ENCODE measurements at regions not wholly inside any gene's neighbourhood (a gene's known extent, or its start where the extent isn't known, plus 50 kb on each side); places are given as distances from the start of the nearest gene placed in this dataset.

DNA sequence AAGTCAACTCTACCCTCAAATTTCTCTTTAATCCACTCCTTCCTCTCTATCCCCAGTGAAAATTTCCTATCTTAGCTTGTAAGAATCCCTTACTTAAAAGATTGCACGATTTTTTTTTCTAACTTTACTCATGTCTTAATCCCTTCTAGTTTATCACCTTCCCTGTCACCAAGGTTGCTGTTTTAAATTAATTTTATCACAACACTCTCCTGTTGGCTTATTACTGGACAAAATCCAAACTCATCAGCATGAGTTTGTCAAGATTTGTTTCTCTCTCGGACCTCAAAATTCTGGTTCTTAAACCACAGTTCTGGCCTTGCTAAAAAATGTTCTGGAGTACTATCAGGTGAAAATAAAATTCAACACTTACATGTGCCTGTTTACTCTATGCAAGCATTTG is 959.1 kb upstream of the SLC10A2 start:
- H3K36me3 ChIP-seq (ENCODE audit: insufficient read depth): no peaks in the 10 kb centered on the region
- H3K9me2 ChIP-seq (ENCODE audit: insufficient read depth): no peaks in the 10 kb centered on the region
- H4K20me1 ChIP-seq (replicated peaks; ENCODE audit: insufficient read depth): no peaks in the 10 kb centered on the region
- ATAC-seq: no peak
- Mint-ChIP-seq H3K9me3 (no peaks in the 10 kb centered on the region), H3K4me1 (no peaks in the 10 kb centered on the region), H3K4me3 (no peak overlapping the region), H3K36me3 (ENCODE audit: low read depth) (no peaks in the 10 kb centered on the region), H3K27ac (no peak overlapping the region), H3K27me3 (ENCODE audit: insufficient read depth, low read depth, poor library complexity) (no peaks in the 10 kb centered on the region)
- no peak overlapping the region for H2AFZ ChIP-seq
- H3F3A ChIP-seq (replicated peaks; ENCODE audit: low read depth): no peaks in the 10 kb centered on the region
- no peaks in the 10 kb centered on the region for H3K79me2 ChIP-seq (replicated peaks; ENCODE audit: insufficient read depth)
- H3K4me2 ChIP-seq: no peak overlapping the region
- no peak overlapping the region for H3K4me3 ChIP-seq
- no peaks in the 10 kb centered on the region for H3K4me1 ChIP-seq (ENCODE audit: insufficient read depth)
- no peaks in the 10 kb centered on the region for H3K27me3 ChIP-seq (ENCODE audit: insufficient read depth)
- TF ChIP-seq ZNF331 (CRISPR knock-in tag; IDR thresholded peaks at IDR 0.05; ENCODE audit: low read depth): no peak
- TF ChIP-seq STAT1 (IDR thresholded peaks at IDR 0.05; ENCODE audit: unreplicated experiment): no peak
- TF ChIP-seq, protein P1, sequence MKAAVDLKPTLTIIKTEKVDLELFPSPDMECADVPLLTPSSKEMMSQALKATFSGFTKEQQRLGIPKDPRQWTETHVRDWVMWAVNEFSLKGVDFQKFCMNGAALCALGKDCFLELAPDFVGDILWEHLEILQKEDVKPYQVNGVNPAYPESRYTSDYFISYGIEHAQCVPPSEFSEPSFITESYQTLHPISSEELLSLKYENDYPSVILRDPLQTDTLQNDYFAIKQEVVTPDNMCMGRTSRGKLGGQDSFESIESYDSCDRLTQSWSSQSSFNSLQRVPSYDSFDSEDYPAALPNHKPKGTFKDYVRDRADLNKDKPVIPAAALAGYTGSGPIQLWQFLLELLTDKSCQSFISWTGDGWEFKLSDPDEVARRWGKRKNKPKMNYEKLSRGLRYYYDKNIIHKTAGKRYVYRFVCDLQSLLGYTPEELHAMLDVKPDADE (IDR thresholded peaks at IDR 0.05): no peak
- no peak for TF ChIP-seq NANOG (IDR thresholded peaks at IDR 0.05; ENCODE audit: borderline replicate concordance)
- TF ChIP-seq, protein P2, sequence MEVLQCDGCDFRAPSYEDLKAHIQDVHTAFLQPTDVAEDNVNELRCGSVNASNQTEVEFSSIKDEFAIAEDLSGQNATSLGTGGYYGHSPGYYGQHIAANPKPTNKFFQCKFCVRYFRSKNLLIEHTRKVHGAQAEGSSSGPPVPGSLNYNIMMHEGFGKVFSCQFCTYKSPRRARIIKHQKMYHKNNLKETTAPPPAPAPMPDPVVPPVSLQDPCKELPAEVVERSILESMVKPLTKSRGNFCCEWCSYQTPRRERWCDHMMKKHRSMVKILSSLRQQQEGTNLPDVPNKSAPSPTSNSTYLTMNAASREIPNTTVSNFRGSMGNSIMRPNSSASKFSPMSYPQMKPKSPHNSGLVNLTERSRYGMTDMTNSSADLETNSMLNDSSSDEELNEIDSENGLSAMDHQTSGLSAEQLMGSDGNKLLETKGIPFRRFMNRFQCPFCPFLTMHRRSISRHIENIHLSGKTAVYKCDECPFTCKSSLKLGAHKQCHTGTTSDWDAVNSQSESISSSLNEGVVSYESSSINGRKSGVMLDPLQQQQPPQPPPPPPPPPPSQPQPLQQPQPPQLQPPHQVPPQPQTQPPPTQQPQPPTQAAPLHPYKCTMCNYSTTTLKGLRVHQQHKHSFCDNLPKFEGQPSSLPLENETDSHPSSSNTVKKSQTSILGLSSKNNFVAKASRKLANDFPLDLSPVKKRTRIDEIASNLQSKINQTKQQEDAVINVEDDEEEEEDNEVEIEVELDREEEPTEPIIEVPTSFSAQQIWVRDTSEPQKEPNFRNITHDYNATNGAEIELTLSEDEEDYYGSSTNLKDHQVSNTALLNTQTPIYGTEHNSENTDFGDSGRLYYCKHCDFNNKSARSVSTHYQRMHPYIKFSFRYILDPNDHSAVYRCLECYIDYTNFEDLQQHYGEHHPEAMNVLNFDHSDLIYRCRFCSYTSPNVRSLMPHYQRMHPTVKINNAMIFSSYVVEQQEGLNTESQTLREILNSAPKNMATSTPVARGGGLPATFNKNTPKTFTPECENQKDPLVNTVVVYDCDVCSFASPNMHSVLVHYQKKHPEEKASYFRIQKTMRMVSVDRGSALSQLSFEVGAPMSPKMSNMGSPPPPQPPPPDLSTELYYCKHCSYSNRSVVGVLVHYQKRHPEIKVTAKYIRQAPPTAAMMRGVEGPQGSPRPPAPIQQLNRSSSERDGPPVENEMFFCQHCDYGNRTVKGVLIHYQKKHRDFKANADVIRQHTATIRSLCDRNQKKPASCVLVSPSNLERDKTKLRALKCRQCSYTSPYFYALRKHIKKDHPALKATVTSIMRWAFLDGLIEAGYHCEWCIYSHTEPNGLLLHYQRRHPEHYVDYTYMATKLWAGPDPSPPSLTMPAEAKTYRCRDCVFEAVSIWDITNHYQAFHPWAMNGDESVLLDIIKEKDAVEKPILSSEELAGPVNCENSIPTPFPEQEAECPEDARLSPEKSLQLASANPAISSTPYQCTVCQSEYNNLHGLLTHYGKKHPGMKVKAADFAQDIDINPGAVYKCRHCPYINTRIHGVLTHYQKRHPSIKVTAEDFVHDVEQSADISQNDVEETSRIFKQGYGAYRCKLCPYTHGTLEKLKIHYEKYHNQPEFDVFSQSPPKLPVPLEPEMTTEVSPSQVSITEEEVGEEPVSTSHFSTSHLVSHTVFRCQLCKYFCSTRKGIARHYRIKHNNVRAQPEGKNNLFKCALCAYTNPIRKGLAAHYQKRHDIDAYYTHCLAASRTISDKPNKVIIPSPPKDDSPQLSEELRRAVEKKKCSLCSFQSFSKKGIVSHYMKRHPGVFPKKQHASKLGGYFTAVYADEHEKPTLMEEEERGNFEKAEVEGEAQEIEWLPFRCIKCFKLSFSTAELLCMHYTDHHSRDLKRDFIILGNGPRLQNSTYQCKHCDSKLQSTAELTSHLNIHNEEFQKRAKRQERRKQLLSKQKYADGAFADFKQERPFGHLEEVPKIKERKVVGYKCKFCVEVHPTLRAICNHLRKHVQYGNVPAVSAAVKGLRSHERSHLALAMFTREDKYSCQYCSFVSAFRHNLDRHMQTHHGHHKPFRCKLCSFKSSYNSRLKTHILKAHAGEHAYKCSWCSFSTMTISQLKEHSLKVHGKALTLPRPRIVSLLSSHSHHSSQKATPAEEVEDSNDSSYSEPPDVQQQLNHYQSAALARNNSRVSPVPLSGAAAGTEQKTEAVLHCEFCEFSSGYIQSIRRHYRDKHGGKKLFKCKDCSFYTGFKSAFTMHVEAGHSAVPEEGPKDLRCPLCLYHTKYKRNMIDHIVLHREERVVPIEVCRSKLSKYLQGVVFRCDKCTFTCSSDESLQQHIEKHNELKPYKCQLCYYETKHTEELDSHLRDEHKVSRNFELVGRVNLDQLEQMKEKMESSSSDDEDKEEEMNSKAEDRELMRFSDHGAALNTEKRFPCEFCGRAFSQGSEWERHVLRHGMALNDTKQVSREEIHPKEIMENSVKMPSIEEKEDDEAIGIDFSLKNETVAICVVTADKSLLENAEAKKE (CRISPR knock-in tag; IDR thresholded peaks at IDR 0.05): no peak
- no peak for TF ChIP-seq JUNB (IDR thresholded peaks at IDR 0.05; ENCODE audit: unreplicated experiment)
- no peak for TF ChIP-seq EZH2phosphoT487 (IDR thresholded peaks at IDR 0.05; ENCODE audit: unreplicated experiment)
- no peak for TF ChIP-seq ZNF114 (CRISPR knock-in tag; IDR thresholded peaks at IDR 0.05)
- TF ChIP-seq REST (IDR thresholded peaks at IDR 0.05; ENCODE audit: unreplicated experiment): no peak
- TF ChIP-seq POLR2AphosphoS5 (IDR thresholded peaks at IDR 0.05; ENCODE audit: low read depth): no peak
- no peak for TF ChIP-seq EZH2 (IDR thresholded peaks at IDR 0.05; ENCODE audit: low read depth, unreplicated experiment)
- TF ChIP-seq, protein P3, sequence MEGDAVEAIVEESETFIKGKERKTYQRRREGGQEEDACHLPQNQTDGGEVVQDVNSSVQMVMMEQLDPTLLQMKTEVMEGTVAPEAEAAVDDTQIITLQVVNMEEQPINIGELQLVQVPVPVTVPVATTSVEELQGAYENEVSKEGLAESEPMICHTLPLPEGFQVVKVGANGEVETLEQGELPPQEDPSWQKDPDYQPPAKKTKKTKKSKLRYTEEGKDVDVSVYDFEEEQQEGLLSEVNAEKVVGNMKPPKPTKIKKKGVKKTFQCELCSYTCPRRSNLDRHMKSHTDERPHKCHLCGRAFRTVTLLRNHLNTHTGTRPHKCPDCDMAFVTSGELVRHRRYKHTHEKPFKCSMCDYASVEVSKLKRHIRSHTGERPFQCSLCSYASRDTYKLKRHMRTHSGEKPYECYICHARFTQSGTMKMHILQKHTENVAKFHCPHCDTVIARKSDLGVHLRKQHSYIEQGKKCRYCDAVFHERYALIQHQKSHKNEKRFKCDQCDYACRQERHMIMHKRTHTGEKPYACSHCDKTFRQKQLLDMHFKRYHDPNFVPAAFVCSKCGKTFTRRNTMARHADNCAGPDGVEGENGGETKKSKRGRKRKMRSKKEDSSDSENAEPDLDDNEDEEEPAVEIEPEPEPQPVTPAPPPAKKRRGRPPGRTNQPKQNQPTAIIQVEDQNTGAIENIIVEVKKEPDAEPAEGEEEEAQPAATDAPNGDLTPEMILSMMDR (conservative IDR thresholded peaks at IDR 0.05; ENCODE audit: low read depth in 2 of 2): no peak
- no peak for TF ChIP-seq CREB1 (CRISPR knock-in tag; IDR thresholded peaks at IDR 0.05; ENCODE audit: low read depth)
- DNase-seq (ENCODE audit: low spot score): no peak
- H3K27ac ChIP-seq (ENCODE audit: low read depth): no peak overlapping the region

All from GM23338 (cell line).